Upper lobe of left lung (tissue), 6 donors: ENCODE measurements at regions not wholly inside any gene's neighbourhood (a gene's known extent, or its start where the extent isn't known, plus 50 kb on each side); places are given as distances from the start of the nearest gene placed in this dataset.
A peak's percentile ranks its signal among the peaks of the same experiment; 100 is the strongest.

Experiments
- ATAC-seq, 2 donors: fragments of 200-7000 bp; cut with Tn5 transposase; one replicate each; pipeline ENCODE4 v1.9.1; 2022; ENCODE audit warnings: mild to moderate bottlenecking in 2 of 2, moderate library complexity in 2 of 2; ENCODE audit not compliant: low FRiP score in 2 of 2
- DNase-seq, 2 donors: peaks; one replicate each; pipeline ENCODE4 v3.0.0-alpha.2; 2019 to 2020
- H3K27ac ChIP-seq, 4 donors: fragments of 200-600 bp; sonication (generic); one replicate each; pipeline ENCODE4 v1.5.1; 2016 to 2019
- H3K27me3 ChIP-seq, 4 donors: fragments of 200-600 bp; sonication (generic); one replicate each; pipeline ENCODE4 v1.5.1; 2017 to 2019
- H3K36me3 ChIP-seq, 4 donors: fragments of 200-600 bp; sonication (generic); one replicate each; pipeline ENCODE4 v1.5.1; 2016 to 2019
- H3K4me1 ChIP-seq, 4 donors: fragments of 200-600 bp; sonication (generic); one replicate each; pipeline ENCODE4 v1.5.1; 2018 to 2019
- H3K4me3 ChIP-seq, 4 donors: fragments of 200-600 bp; sonication (generic); one replicate each; pipeline ENCODE4 v1.5.1; 2017 to 2019; ENCODE audit warnings: mild to moderate bottlenecking in 2 of 4, moderate library complexity in 1 of 4
- H3K9me3 ChIP-seq, 4 donors: fragments of 200-600 bp; sonication (generic); one replicate each; pipeline ENCODE4 v1.5.1; 2018 to 2019
- CTCF ChIP-seq, 6 experiments: fragments of 450-650 bp in 4 of 6; fragments of 200-600 bp in 2 of 6; sonication (generic) in 2 of 6; IDR thresholded peaks; one replicate each; pipeline ENCODE4 v1.5.1; 2016 to 2019; ENCODE audit warnings: antibody characterized with exemption in 6 of 6
- EP300 ChIP-seq, 4 donors: sonication (generic); formaldehyde crosslinking; IDR thresholded peaks; one replicate each; pipeline ENCODE4 v1.5.1; 2017; ENCODE audit warnings: antibody characterized with exemption in 4 of 4, control low read depth in 2 of 4
- POLR2A ChIP-seq, 4 donors: fragments of 450-650 bp; IDR thresholded peaks; one replicate each; pipeline ENCODE4 v1.5.1; 2016 to 2017; ENCODE audit warnings: antibody characterized with exemption in 4 of 4, mild to moderate bottlenecking in 2 of 4
- POLR2AphosphoS5 ChIP-seq, 2 donors: sonication (generic); formaldehyde crosslinking; IDR thresholded peaks; one replicate each; pipeline ENCODE4 v1.5.1; 2017; ENCODE audit warnings: antibody characterized with exemption in 2 of 2
- WGBS, 2 donors: methylation state at CpG; one replicate each; pipeline ENCODE4 v1.1.5; 2017 to 2018; 5-methylcytosine and 5-hydroxymethylcytosine counted together
- donor health status: DM: no; HTN: no; CAD: no; lungs with moderate emphysema.
- donor health status: DM: no; HTN: yes; CAD: no; lungs with severe emphysema.

- no peaks in the 10 kb centered on the region for H3K27me3 ChIP-seq
- H3K36me3 ChIP-seq = no peaks in the 10 kb centered on the region
- WGBS, 2 donors = 50 to 81% methylated on average over 2 to 25 of the region's 25 CpGs
- peak in 1 of 2 donors; percentile 92 for ATAC-seq
- peak; percentile 62 to 87 for DNase-seq
- no peak for TF ChIP-seq POLR2AphosphoS5 (IDR thresholded peaks at IDR 0.05)
- no peak for TF ChIP-seq CTCF (IDR thresholded peaks at IDR 0.05)
- no peak for TF ChIP-seq EP300 (IDR thresholded peaks at IDR 0.05)
- no peak for TF ChIP-seq POLR2A (IDR thresholded peaks at IDR 0.05)
- H3K4me3 ChIP-seq = no peak overlapping the region
- peaks cover 4 to 17% (median 5%) of the 10 kb centered on the region in 4 donors for H3K4me1 ChIP-seq
- H3K27ac ChIP-seq = peak overlapping the region in 3 of 4 donors; percentile 43 to 61 (median 56)
- H3K9me3 ChIP-seq = no peaks in the 10 kb centered on the region
Observed at GRCh38 chrX:39755143-39756032, 342.4 kb downstream of the BCOR start.

GRCh38 chrX:39756086-39756883 lies 341.5 kb downstream of the BCOR start:
- TF ChIP-seq EP300 (IDR thresholded peaks at IDR 0.05) (no peak), POLR2A (IDR thresholded peaks at IDR 0.05) (no peak), CTCF (IDR thresholded peaks at IDR 0.05) (no peak), POLR2AphosphoS5 (IDR thresholded peaks at IDR 0.05) (no peak)
- DNase-seq (no peak), ATAC-seq (no peak)
- no peaks in the 10 kb centered on the region for H3K36me3 ChIP-seq
- 72 to 83% methylated on average over 13 to 18 of the region's 18 CpGs for WGBS, 2 donors
- H3K27ac ChIP-seq = peak overlapping the region in 1 of 4 donors; percentile 56
- H3K27me3 ChIP-seq = no peaks in the 10 kb centered on the region
- no peaks in the 10 kb centered on the region for H3K9me3 ChIP-seq
- H3K4me1 ChIP-seq = peaks cover 4 to 16% (median 5%) of the 10 kb centered on the region in 4 donors
- no peak overlapping the region for H3K4me3 ChIP-seq

DNA sequence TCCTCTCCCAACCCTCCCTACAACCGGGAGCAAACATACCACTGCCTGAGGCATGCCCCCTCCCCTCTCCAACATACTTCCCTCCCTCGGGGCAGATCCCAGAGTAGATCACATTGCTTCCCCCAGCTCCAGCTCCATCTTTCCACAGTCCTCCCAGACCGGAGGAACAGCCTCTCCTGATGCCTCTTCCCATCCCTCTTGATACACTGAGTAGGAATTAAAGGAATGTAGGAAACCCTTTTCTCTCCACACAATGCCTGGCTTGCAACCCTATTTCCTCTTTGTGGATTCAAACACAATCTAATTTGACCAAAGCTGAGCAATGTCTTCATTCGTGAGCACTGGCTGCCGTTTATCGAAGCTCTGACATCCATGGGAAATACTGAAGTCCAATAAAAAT lies 339.8 kb downstream of the BCOR start:
- ATAC-seq (no peak), DNase-seq (no peak)
- H3K4me1 ChIP-seq = peaks cover 2 to 4% (median 4%) of the 10 kb centered on the region in 4 donors
- H3K36me3 ChIP-seq = no peaks in the 10 kb centered on the region
- 72 to 73% methylated on average over 6 of the region's 6 CpGs for WGBS, 2 donors
- no peak overlapping the region for H3K4me3 ChIP-seq
- no peaks in the 10 kb centered on the region for H3K27me3 ChIP-seq
- H3K27ac ChIP-seq = no peak overlapping the region
- no peaks in the 10 kb centered on the region for H3K9me3 ChIP-seq
- no peak for TF ChIP-seq POLR2A (IDR thresholded peaks at IDR 0.05)
- no peak for TF ChIP-seq CTCF (IDR thresholded peaks at IDR 0.05)
- no peak for TF ChIP-seq POLR2AphosphoS5 (IDR thresholded peaks at IDR 0.05)
- no peak for TF ChIP-seq EP300 (IDR thresholded peaks at IDR 0.05)

DNA sequence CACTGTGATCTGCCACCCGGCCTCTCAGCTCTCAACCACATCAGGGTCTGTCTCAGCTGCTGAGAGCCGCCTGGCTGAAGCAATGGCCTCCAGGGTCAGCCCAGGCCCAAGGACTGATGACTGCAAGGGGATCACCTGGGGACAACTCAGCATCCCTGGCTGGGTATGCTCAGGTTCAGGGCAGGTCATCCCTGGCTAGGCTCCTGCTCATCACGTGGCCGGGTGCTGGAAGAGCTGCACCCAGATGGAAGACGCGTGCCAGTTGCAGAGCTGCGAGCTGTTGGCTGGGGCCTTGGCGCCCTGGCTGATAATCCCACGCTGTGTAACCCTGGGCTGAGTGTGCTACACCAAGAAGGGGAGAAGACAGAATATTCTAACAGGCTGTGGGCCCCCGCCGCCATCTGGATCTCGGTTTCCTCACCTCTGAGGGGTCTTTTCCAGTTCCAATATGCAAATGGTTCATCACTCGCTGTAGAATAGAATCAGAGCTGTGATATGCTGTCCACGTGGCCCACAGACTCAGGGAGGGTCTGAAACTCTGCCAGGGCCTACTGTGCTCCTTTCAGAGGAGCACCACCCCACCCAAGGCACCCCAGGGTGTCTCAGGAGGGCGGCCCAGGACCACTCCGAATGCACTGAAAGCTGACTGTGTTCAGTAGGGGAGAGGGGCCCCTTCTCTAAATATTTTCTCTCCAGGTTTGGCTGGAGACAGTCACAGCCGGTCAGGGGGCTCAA lies 338.8 kb downstream of the BCOR start:
- TF ChIP-seq CTCF (IDR thresholded peaks at IDR 0.05) (no peak), POLR2AphosphoS5 (IDR thresholded peaks at IDR 0.05) (no peak), POLR2A (IDR thresholded peaks at IDR 0.05) (no peak), EP300 (IDR thresholded peaks at IDR 0.05) (no peak)
- H3K27ac ChIP-seq = peak overlapping the region in 3 of 4 donors; percentile 5 to 36 (median 30)
- no peaks in the 10 kb centered on the region for H3K9me3 ChIP-seq
- no peak for DNase-seq
- H3K4me3 ChIP-seq = no peak overlapping the region
- no peaks in the 10 kb centered on the region for H3K27me3 ChIP-seq
- 77 to 100% methylated on average over 3 to 17 of the region's 17 CpGs for whole genome bisulfite sequencing, 2 donors
- ATAC-seq = peak in 1 of 2 donors; percentile 8
- peaks cover 2 to 4% (median 4%) of the 10 kb centered on the region in 4 donors for H3K4me1 ChIP-seq
- H3K36me3 ChIP-seq = no peaks in the 10 kb centered on the region
